ENCODE measurements at regions not wholly inside any gene's neighbourhood (a gene's known extent, or its start where the extent isn't known, plus 50 kb on each side); places are given as distances from the start of the nearest gene placed in this dataset.

GRCh38 chr18:60024857-60025256, 125.1 kb downstream of the PMAIP1 start:
- TF ChIP-seq CTCF (IDR thresholded peaks at IDR 0.05; ENCODE audit: insufficient read depth, low read length, poor library complexity, severe bottlenecking), result no peak
- no peak for DNase-seq (ENCODE audit: extremely low read depth, insufficient read length)
- no peaks in the 10 kb centered on the region for H3K36me3 ChIP-seq (ENCODE audit: control insufficient read depth, insufficient read depth, low read length)
- H3K4me3 ChIP-seq (replicated peaks; ENCODE audit: low read depth, low read length), result no peak overlapping the region
- H3K27me3 ChIP-seq (replicated peaks; ENCODE audit: control insufficient read depth, insufficient read depth, low read length), result no peaks in the 10 kb centered on the region

DNA sequence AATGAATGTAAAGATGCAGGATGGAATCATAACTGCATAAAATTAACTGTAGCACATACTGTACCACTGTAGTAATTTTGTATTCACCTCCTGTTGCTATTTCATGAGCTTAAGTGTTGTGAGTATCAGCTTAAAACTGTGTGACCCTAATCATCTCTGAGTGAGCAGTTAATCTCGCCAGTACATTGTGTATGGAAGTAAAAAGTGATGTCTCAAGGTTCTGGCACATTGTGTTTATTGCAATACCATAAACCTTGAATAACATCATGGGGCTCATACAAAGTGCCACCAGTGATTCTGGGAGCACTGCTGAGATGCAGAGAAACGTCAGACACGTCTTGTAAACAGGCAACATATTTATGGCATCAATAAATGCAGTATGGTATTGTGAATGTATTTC, 124.5 kb downstream of the PMAIP1 start:
- Histone ChIP-seq H3K4me3 (replicated peaks; ENCODE audit: low read depth, low read length) (no peak overlapping the region), H3K36me3 (ENCODE audit: control insufficient read depth, insufficient read depth, low read length) (no peaks in the 10 kb centered on the region), H3K27me3 (replicated peaks; ENCODE audit: control insufficient read depth, insufficient read depth, low read length) (no peaks in the 10 kb centered on the region)
- TF ChIP-seq CTCF (IDR thresholded peaks at IDR 0.05; ENCODE audit: insufficient read depth, low read length, poor library complexity, severe bottlenecking), result no peak
- no peak for DNase-seq (ENCODE audit: extremely low read depth, insufficient read length)

DNA sequence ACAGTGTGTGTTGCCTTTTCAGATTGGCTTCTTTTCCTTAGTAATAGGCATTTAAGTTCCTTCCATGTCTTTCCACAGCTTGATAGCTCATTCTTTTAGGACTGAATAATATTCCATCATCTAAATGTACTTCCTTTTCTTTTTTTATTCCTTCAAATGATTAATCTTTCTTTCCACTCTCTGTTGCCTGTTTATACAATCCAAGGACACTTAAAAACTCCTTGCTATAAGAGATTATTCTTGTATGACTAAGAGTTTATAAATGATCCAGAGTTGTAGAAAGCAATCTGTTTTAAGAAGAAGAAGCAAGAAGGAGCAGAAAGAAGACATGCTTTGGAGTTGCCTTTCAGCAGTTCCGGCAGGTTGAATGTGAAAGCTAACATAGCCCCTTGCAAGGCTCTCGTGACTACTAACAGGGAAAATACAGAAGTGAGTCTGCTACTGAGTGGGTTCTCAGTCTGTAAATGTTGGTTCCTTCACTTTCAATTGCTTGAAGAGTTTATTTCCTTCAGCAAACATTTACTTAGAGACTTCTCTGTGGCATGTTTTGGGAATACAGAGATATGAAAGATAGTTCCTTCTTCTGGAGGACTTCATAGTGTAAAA, 123.0 kb downstream of the PMAIP1 start:
- H3K36me3 ChIP-seq (ENCODE audit: control insufficient read depth, insufficient read depth, low read length), result no peaks in the 10 kb centered on the region
- DNase-seq (ENCODE audit: extremely low read depth, insufficient read length), result no peak
- H3K27me3 ChIP-seq (replicated peaks; ENCODE audit: control insufficient read depth, insufficient read depth, low read length), result no peaks in the 10 kb centered on the region
- H3K4me3 ChIP-seq (replicated peaks; ENCODE audit: low read depth, low read length), result no peak overlapping the region
- no peak for TF ChIP-seq CTCF (IDR thresholded peaks at IDR 0.05; ENCODE audit: insufficient read depth, low read length, poor library complexity, severe bottlenecking)

DNA sequence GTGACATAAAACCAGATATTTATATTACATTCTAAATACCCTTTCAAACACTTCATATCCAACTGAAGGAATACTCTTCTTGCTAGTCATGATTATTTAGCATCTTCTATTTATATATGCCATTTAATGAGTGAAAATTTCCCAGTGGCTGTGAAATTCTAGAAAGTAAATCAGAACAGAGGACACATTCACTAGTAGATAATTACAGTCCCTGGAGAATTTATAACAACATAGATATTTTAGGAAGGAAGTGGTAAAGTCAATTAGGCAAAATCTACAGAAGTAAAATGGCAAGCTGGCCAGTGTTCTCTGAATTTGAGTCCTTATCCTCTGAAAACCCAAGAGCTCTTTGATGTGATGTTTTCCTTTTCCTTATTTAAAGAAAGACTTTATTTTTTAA, 121.8 kb downstream of the PMAIP1 start:
- Histone ChIP-seq H3K36me3 (ENCODE audit: control insufficient read depth, insufficient read depth, low read length) (no peaks in the 10 kb centered on the region), H3K4me3 (replicated peaks; ENCODE audit: low read depth, low read length) (no peak overlapping the region), H3K27me3 (replicated peaks; ENCODE audit: control insufficient read depth, insufficient read depth, low read length) (no peaks in the 10 kb centered on the region)
- TF ChIP-seq CTCF (IDR thresholded peaks at IDR 0.05; ENCODE audit: insufficient read depth, low read length, poor library complexity, severe bottlenecking), result no peak
- no peak for DNase-seq (ENCODE audit: extremely low read depth, insufficient read length)

GRCh38 chr18:60020107-60020925, 120.5 kb downstream of the PMAIP1 start:
- TF ChIP-seq CTCF (IDR thresholded peaks at IDR 0.05; ENCODE audit: insufficient read depth, low read length, poor library complexity, severe bottlenecking), result no peak
- DNase-seq (ENCODE audit: extremely low read depth, insufficient read length), result no peak
- Histone ChIP-seq H3K4me3 (replicated peaks; ENCODE audit: low read depth, low read length) (no peak overlapping the region), H3K36me3 (ENCODE audit: control insufficient read depth, insufficient read depth, low read length) (no peaks in the 10 kb centered on the region), H3K27me3 (replicated peaks; ENCODE audit: control insufficient read depth, insufficient read depth, low read length) (no peaks in the 10 kb centered on the region)

Data from GM06990 (cell line).